Heart right ventricle (tissue), 16 donors: ENCODE measurements at regions not wholly inside any gene's neighbourhood (a gene's known extent, or its start where the extent isn't known, plus 50 kb on each side); places are given as distances from the start of the nearest gene placed in this dataset.

Source experiments
- ATAC-seq, 8 donors: fragments of 200-7000 bp; cut with Tn5 transposase; one replicate each; pipeline ENCODE4 v1.9.1; 2020; ENCODE audit warnings: mild to moderate bottlenecking in 8 of 8, moderate library complexity in 8 of 8, moderate number of reproducible peaks in 1 of 8
- DNase-seq, 2 donors: peaks; one replicate each; pipeline ENCODE4 v3.0.0-alpha.2; 2020
- H3K27ac ChIP-seq, 10 donors: fragments of 200-600 bp; sonication (generic) in 2 of 10; one replicate each; pipeline versions ENCODE4 v1.5.0 to v1.8.0; 2020 to 2022; ENCODE audit warnings: mild to moderate bottlenecking in 3 of 10
- H3K27me3 ChIP-seq, 7 donors: fragments of 200-600 bp; one replicate each; pipeline ENCODE4 v1.8.0; 2021 to 2022; ENCODE audit warnings: mild to moderate bottlenecking in 2 of 7
- H3K36me3 ChIP-seq, 9 donors: fragments of 200-600 bp; sonication (generic) in 1 of 9; one replicate each; pipeline versions ENCODE4 v1.5.0 to v1.8.0; 2020 to 2022; ENCODE audit warnings: mild to moderate bottlenecking in 2 of 9
- H3K4me1 ChIP-seq, 9 donors: fragments of 200-600 bp; sonication (generic) in 1 of 9; one replicate each; pipeline versions ENCODE4 v1.5.0 to v1.8.0; 2020 to 2022; ENCODE audit warnings: mild to moderate bottlenecking in 4 of 9
- H3K4me3 ChIP-seq, 10 donors: fragments of 200-600 bp; sonication (generic) in 2 of 10; one replicate each; pipeline versions ENCODE4 v1.5.0 to v1.8.0; 2020 to 2022; ENCODE audit warnings: mild to moderate bottlenecking in 7 of 10, moderate library complexity in 2 of 10
- H3K9me3 ChIP-seq, 11 donors: fragments of 200-600 bp in 10 of 11; sonication (generic) in 2 of 11; one replicate each; pipeline versions ENCODE4 v1.5.0 to v1.8.0; 2013 to 2022; ENCODE audit warnings: mild to moderate bottlenecking in 2 of 11, control low read depth in 1 of 11, moderate library complexity in 1 of 11
- WGBS, 2 donors: extraction: QIAGEN DNeasy Blood & Tissue Kit; methylation state at CpG; one replicate each; pipeline ENCODE4 v1.1.7; 2013; ENCODE audit warnings: inconsistent platforms in 1 of 2; 5-methylcytosine and 5-hydroxymethylcytosine counted together
- intact Hi-C, 10 donors: fragments of 100-400 bp; cut with DNase I; formaldehyde crosslinking; loops; one replicate each; pipeline versions ENCODE4 v1.11.1 to v1.14.2; 2022
- TF ChIP-seq, protein P1 (sequence below), 9 donors: fragments of 200-600 bp; sonication (generic) in 2 of 9; IDR thresholded peaks; one replicate each; pipeline versions ENCODE4 v1.5.0 to v1.8.0; 2021 to 2022; ENCODE audit warnings: antibody characterized with exemption in 9 of 9, mild to moderate bottlenecking in 5 of 9, moderate library complexity in 1 of 9
- donor health status: Arrhythmogenic right ventricular cardiomyopathy.
- donor health status: ischemic (EF 13 %, LVEDD 7.1; RV severe dilation, severe dysfunction).
- donor health status: healthy with polysubstance abuse.
- donor health status: DM: no; HTN: yes; CAD: no.
- donor health status: DM: no; HTN: no; CAD: no.
- donor health status: ischemic (EF 25% LVEDD 6.9; RV normal size, moderate dysfunction).
- donor health status: ischemic (EF 25% LVEDD 5.7; RV mildly dilated, moderate dysfunction).
- donor health status: healthy.
- donor health status: DM: yes; HTN: yes; CAD: no.
- donor health status: Ischemic cardiomyopathy.
- donor health status: ischemic (EF 35%, LVEDD 5.7; RV mildly dilated, moderate dysfunction).
- donor health status: nonischemic (EF 11% LVEDD 7.7; RV severe dilation, severe dysfunction).
- donor health status: DM: yes; HTN: yes; CAD: no.
- donor health status: PGD.
- donor health status: ischemic (EF 29% LVEDD 5.4; RV normal size, mild dysfunction).
- donor health status: nonischemic (EF 23%, LVEDD 6.1; RV moderate dilation, normal function).

DNA sequence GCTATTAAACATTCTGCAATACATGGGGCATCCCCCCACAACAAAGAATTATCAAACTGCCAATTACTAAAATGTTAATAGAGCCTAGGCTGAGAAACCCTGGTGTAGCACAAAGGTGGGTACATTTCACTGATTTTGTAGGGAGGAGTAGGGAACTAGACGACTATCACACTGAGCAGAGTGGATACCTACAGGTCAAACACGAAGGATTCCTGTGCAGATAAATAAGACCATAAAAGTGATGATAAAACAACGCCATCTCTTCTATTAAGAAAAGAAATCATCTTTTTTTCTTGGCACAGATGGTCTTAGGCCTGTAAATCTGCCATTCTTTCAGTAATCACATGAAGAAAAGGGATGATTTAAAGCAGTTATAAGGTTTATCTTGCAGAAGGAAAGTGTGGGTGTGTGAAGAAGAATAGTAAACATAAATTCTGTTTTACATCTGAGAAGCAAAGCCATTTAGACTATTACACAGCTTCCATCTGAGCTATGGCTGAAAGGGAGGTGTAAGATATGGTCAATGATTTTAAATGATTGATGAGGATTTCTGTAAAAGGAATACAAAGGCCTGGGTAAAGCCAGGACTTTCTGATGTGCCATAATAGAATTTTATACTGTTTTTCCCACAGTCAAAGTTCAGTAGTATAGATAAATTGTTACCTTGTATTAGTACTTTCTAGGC is 429.4 kb upstream of the GOT2 start:
- H3K36me3 ChIP-seq, result no peaks in the 10 kb centered on the region
- no peaks in the 10 kb centered on the region for H3K27me3 ChIP-seq
- ATAC-seq, result no peak
- H3K4me3 ChIP-seq, result no peak overlapping the region
- intact Hi-C loops, result no loop called here
- 58 to 66% methylated on average over 3 of the region's 3 CpGs for WGBS, 2 donors
- TF ChIP-seq, protein P1, sequence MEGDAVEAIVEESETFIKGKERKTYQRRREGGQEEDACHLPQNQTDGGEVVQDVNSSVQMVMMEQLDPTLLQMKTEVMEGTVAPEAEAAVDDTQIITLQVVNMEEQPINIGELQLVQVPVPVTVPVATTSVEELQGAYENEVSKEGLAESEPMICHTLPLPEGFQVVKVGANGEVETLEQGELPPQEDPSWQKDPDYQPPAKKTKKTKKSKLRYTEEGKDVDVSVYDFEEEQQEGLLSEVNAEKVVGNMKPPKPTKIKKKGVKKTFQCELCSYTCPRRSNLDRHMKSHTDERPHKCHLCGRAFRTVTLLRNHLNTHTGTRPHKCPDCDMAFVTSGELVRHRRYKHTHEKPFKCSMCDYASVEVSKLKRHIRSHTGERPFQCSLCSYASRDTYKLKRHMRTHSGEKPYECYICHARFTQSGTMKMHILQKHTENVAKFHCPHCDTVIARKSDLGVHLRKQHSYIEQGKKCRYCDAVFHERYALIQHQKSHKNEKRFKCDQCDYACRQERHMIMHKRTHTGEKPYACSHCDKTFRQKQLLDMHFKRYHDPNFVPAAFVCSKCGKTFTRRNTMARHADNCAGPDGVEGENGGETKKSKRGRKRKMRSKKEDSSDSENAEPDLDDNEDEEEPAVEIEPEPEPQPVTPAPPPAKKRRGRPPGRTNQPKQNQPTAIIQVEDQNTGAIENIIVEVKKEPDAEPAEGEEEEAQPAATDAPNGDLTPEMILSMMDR (IDR thresholded peaks at IDR 0.05), result no peak
- H3K4me1 ChIP-seq, result no peaks in the 10 kb centered on the region
- H3K27ac ChIP-seq, result no peak overlapping the region
- H3K9me3 ChIP-seq, result no peaks in the 10 kb centered on the region
- no peak for DNase-seq

DNA sequence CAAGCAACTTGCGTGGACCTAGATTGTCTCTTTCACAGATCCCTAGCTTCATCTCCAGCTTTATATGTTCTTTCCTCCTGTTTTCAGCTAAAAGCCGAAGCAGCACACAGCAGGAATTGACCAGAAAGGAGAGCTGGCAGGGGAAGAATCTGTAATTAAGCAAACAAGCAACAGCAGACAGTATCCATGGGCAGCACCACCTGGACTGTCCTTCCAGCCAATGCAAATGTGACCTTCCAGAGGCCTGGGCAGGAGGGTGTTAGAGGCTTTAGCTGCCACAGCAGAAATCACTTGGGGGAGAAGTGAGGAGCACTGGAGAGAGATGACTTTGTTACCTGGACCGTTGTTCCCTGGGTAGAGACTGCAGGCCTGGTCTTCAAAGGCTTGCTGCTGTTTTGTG is 427.6 kb upstream of the GOT2 start:
- H3K4me3 ChIP-seq, result no peak overlapping the region
- intact Hi-C loops, result no loop called here
- ATAC-seq, result no peak
- no peaks in the 10 kb centered on the region for H3K36me3 ChIP-seq
- no peaks in the 10 kb centered on the region for H3K27me3 ChIP-seq
- H3K27ac ChIP-seq, result no peak overlapping the region
- H3K4me1 ChIP-seq, result no peaks in the 10 kb centered on the region
- H3K9me3 ChIP-seq, result no peaks in the 10 kb centered on the region
- TF ChIP-seq, protein P1 (IDR thresholded peaks at IDR 0.05), result no peak
- WGBS, 2 donors, result 64 to 72% methylated on average over 3 of the region's 3 CpGs
- no peak for DNase-seq

- intact Hi-C loops, result no loop called here
- TF ChIP-seq, protein P1 (IDR thresholded peaks at IDR 0.05), result no peak
- no peaks in the 10 kb centered on the region for H3K36me3 ChIP-seq
Measured at GRCh38 chr16:59154295-59154694, 420.2 kb upstream of the GOT2 start.

GRCh38 chr16:59148769-59149155 is 414.6 kb upstream of the GOT2 start:
- intact Hi-C loops, result no loop called here
- H3K27ac ChIP-seq, result no peak overlapping the region
- DNase-seq, result no peak
- H3K9me3 ChIP-seq, result no peaks in the 10 kb centered on the region
- H3K36me3 ChIP-seq, result no peaks in the 10 kb centered on the region
- no peaks in the 10 kb centered on the region for H3K4me1 ChIP-seq
- TF ChIP-seq, protein P1 (IDR thresholded peaks at IDR 0.05), result no peak
- no peak for ATAC-seq
- H3K4me3 ChIP-seq, result no peak overlapping the region
- H3K27me3 ChIP-seq, result no peaks in the 10 kb centered on the region
- WGBS, 2 donors, result 59 to 75% methylated on average over 2 of the region's 2 CpGs

More at GRCh38 chr16:59154295-59154694, 420.2 kb upstream of the GOT2 start:
- H3K9me3 ChIP-seq, result no peaks in the 10 kb centered on the region
- DNase-seq (no peak), ATAC-seq (no peak)
- H3K27ac ChIP-seq, result no peak overlapping the region
- H3K4me1 ChIP-seq, result no peaks in the 10 kb centered on the region
- H3K27me3 ChIP-seq, result no peaks in the 10 kb centered on the region
- WGBS, 2 donors, result 29 to 36% methylated on average over 1 of the region's 1 CpG
- no peak overlapping the region for H3K4me3 ChIP-seq
